Body of pancreas (tissue), 4 donors: ENCODE measurements at regions not wholly inside any gene's neighbourhood (a gene's known extent, or its start where the extent isn't known, plus 50 kb on each side); places are given as distances from the start of the nearest gene placed in this dataset.

Experiments
- ATAC-seq: fragments of 150-250 bp; one replicate; pipeline ENCODE4 v1.9.1; 2016
- DNase-seq, 4 donors: peaks; one replicate each; pipeline ENCODE4 v3.0.0-alpha.2; 2019
- H3K27ac ChIP-seq, 4 donors: fragments of 200-600 bp; sonication (generic); 1 replicate in 3 of 4; 2 replicates in 1 of 4; pipeline versions ENCODE4 v1.5.1 to v1.6.1; 2016 to 2019; ENCODE audit warnings: mild to moderate bottlenecking in 1 of 4, mixed read lengths in 1 of 4, moderate library complexity in 1 of 4
- H3K27me3 ChIP-seq, 2 donors: fragments of 200-600 bp; sonication (generic); one replicate each; pipeline ENCODE4 v1.6.0; 2016; ENCODE audit warnings: mild to moderate bottlenecking in 1 of 2
- H3K36me3 ChIP-seq, 2 donors: fragments of 200-600 bp; sonication (generic); replicated peaks in 1 of 2; 2 replicates each; pipeline ENCODE4 v1.5.1; 2016; ENCODE audit warnings: low read depth in 2 of 2; ENCODE audit not compliant: insufficient read depth in 1 of 2
- H3K4me1 ChIP-seq: fragments of 200-600 bp; sonication (generic); one replicate; pipeline ENCODE4 v1.6.0; 2016
- H3K4me3 ChIP-seq, 2 donors: fragments of 200-600 bp; sonication (generic); 1 replicate in 1 of 2; 2 replicates in 1 of 2; pipeline ENCODE4 v1.5.1; 2016 to 2019
- H3K9me3 ChIP-seq, 3 donors: fragments of 200-600 bp; sonication (generic); 1 replicate in 2 of 3; 2 replicates in 1 of 3; pipeline ENCODE4 v1.5.1; 2016
- CTCF ChIP-seq, 7 experiments: fragments of 450-650 bp in 4 of 7; fragments of 200-600 bp in 3 of 7; sonication (generic) in 3 of 7; IDR thresholded peaks; one replicate each; pipeline ENCODE4 v1.5.1; 2016 to 2019; ENCODE audit warnings: antibody characterized with exemption in 7 of 7
- POLR2A ChIP-seq, 3 donors: fragments of 450-650 bp; IDR thresholded peaks; one replicate each; pipeline ENCODE4 v1.6.1; 2016; ENCODE audit warnings: antibody characterized with exemption in 3 of 3, mild to moderate bottlenecking in 2 of 3
- WGBS, 2 donors: methylation state at CpG; one replicate each; pipeline ENCODE4 v1.1.5; 2017; 5-methylcytosine and 5-hydroxymethylcytosine counted together
- intact Hi-C: fragments of 100-400 bp; cut with DNase I; formaldehyde crosslinking; loops from one replicate; pipeline ENCODE4 v1.15.1; 2023

- Histone ChIP-seq H3K27ac (no peak overlapping the region), H3K9me3 (peaks cover 0 to 6% (median 0%) of the 10 kb centered on the region in 3 donors), H3K4me1 (peaks cover 3% of the 10 kb centered on the region), H3K36me3 (no peaks in the 10 kb centered on the region), H3K4me3 (no peak overlapping the region), H3K27me3 (no peaks in the 10 kb centered on the region)
- intact Hi-C loops = no loop called here
- 88 to 91% methylated on average over 4 of the region's 4 CpGs for WGBS, 2 donors
- ATAC-seq (no peak), DNase-seq (no peak)
- TF ChIP-seq CTCF (IDR thresholded peaks at IDR 0.05) (no peak), POLR2A (IDR thresholded peaks at IDR 0.05) (no peak)
These were observed 169.5 kb upstream of the OR13F1 start for GRCh38 chr9:104334549-104334948.

GRCh38 chr9:104339692-104340091 lies 164.4 kb upstream of the OR13F1 start:
- TF ChIP-seq CTCF (IDR thresholded peaks at IDR 0.05) = no peak
- no peak for TF ChIP-seq POLR2A (IDR thresholded peaks at IDR 0.05)
- DNase-seq (no peak), ATAC-seq (no peak)
- Histone ChIP-seq H3K27me3 (no peaks in the 10 kb centered on the region), H3K4me3 (no peak overlapping the region), H3K36me3 (no peaks in the 10 kb centered on the region), H3K4me1 (no peaks in the 10 kb centered on the region), H3K27ac (no peak overlapping the region), H3K9me3 (peaks cover 0 to under 1% (median 0%) of the 10 kb centered on the region in 3 donors)
- intact Hi-C loops = no loop called here

- no peak overlapping the region for H3K4me3 ChIP-seq
- no peaks in the 10 kb centered on the region for H3K27me3 ChIP-seq
- WGBS, 2 donors = 88% methylated on average over 3 of the region's 3 CpGs
- H3K36me3 ChIP-seq = no peaks in the 10 kb centered on the region
- intact Hi-C loops = no loop called here
- DNase-seq (no peak), ATAC-seq (no peak)
- no peaks in the 10 kb centered on the region for H3K9me3 ChIP-seq
- no peaks in the 10 kb centered on the region for H3K4me1 ChIP-seq
- no peak overlapping the region for H3K27ac ChIP-seq
- TF ChIP-seq CTCF (IDR thresholded peaks at IDR 0.05) = no peak
These were observed 161.5 kb upstream of the OR13F1 start for GRCh38 chr9:104342552-104342951.

- intact Hi-C loops = no loop called here
- no peak for TF ChIP-seq CTCF (IDR thresholded peaks at IDR 0.05)
- TF ChIP-seq POLR2A (IDR thresholded peaks at IDR 0.05) = no peak
- H3K36me3 ChIP-seq = no peaks in the 10 kb centered on the region
- no peaks in the 10 kb centered on the region for H3K9me3 ChIP-seq
- no peak overlapping the region for H3K4me3 ChIP-seq
- no peaks in the 10 kb centered on the region for H3K27me3 ChIP-seq
- no peak for DNase-seq
- no peak overlapping the region for H3K27ac ChIP-seq
- no peak for ATAC-seq
- WGBS, 2 donors = 60 to 62% methylated on average over 3 of the region's 3 CpGs
- no peaks in the 10 kb centered on the region for H3K4me1 ChIP-seq
These were observed 159.0 kb upstream of the OR13F1 start for GRCh38 chr9:104345061-104345460.

GRCh38 chr9:104350541-104350940 lies 153.5 kb upstream of the OR13F1 start:
- no peak overlapping the region for H3K4me3 ChIP-seq
- no peaks in the 10 kb centered on the region for H3K27me3 ChIP-seq
- no peak for ATAC-seq
- intact Hi-C loops = no loop called here
- 88% methylated on average over 5 of the region's 5 CpGs for WGBS, 2 donors
- H3K27ac ChIP-seq = no peak overlapping the region
- H3K36me3 ChIP-seq = no peaks in the 10 kb centered on the region
- TF ChIP-seq POLR2A (IDR thresholded peaks at IDR 0.05) (no peak), CTCF (IDR thresholded peaks at IDR 0.05) (no peak)
- no peak for DNase-seq
- H3K4me1 ChIP-seq = no peaks in the 10 kb centered on the region
- no peaks in the 10 kb centered on the region for H3K9me3 ChIP-seq
